GM23248 (cell line): ENCODE measurements at regions not wholly inside any gene's neighbourhood (a gene's known extent, or its start where the extent isn't known, plus 50 kb on each side); places are given as distances from the start of the nearest gene placed in this dataset.

Experiments used
- DNase-seq: peaks from one replicate; pipeline ENCODE4 v3.0.0-alpha.2; 2015
- H2AFZ ChIP-seq: fragments of 200-600 bp; sonication (generic); 2 replicates; pipeline ENCODE4 v1.6.1; 2016; ENCODE audit warnings: antibody characterized with exemption
- H3F3A ChIP-seq: fragments of 200-600 bp; sonication (generic); 2 replicates; pipeline ENCODE4 v1.6.1; 2016; ENCODE audit warnings: mild to moderate bottlenecking, antibody characterized with exemption, mixed run types; ENCODE audit not compliant: insufficient read depth
- H3K27ac ChIP-seq: fragments of 200-600 bp; sonication (generic); 2 replicates; pipeline ENCODE4 v1.5.1; 2016; ENCODE audit warnings: mild to moderate bottlenecking
- H3K27me3 ChIP-seq: fragments of 200-600 bp; sonication (generic); replicated peaks from 2 replicates; pipeline ENCODE4 v1.6.1; 2016; ENCODE audit warnings: mild to moderate bottlenecking; ENCODE audit not compliant: insufficient read depth
- H3K36me3 ChIP-seq: fragments of 200-600 bp; sonication (generic); 2 replicates; pipeline ENCODE4 v1.6.1; 2016; ENCODE audit warnings: low read depth, mild to moderate bottlenecking
- H3K4me1 ChIP-seq: fragments of 200-600 bp; sonication (generic); 2 replicates; pipeline ENCODE4 v1.6.1; 2016; ENCODE audit warnings: mild to moderate bottlenecking; ENCODE audit not compliant: insufficient read depth
- H3K4me2 ChIP-seq: fragments of 200-600 bp; sonication (generic); one replicate; pipeline ENCODE4 v1.6.1; 2016; ENCODE audit warnings: mild to moderate bottlenecking; ENCODE audit not compliant: unreplicated experiment
- H3K4me3 ChIP-seq: fragments of 200-600 bp; sonication (generic); 2 replicates; pipeline ENCODE4 v1.5.1; 2016; ENCODE audit warnings: mild to moderate bottlenecking
- H3K79me2 ChIP-seq: fragments of 200-600 bp; sonication (generic); 2 replicates; pipeline ENCODE4 v1.6.1; 2016; ENCODE audit warnings: mild to moderate bottlenecking; ENCODE audit not compliant: insufficient read depth
- H3K9ac ChIP-seq: fragments of 200-600 bp; sonication (generic); 2 replicates; pipeline ENCODE4 v1.6.1; 2016; ENCODE audit warnings: mild to moderate bottlenecking
- H3K9me2 ChIP-seq: fragments of 200-600 bp; sonication (generic); 2 replicates; pipeline ENCODE4 v1.6.1; 2016; ENCODE audit warnings: mixed run types, mild to moderate bottlenecking, moderate library complexity; ENCODE audit not compliant: insufficient read depth
- H3K9me3 ChIP-seq: fragments of 200-600 bp; sonication (generic); one replicate; pipeline ENCODE4 v1.6.1; 2017; ENCODE audit warnings: low read depth
- H4K20me1 ChIP-seq: fragments of 200-600 bp; sonication (generic); 2 replicates; pipeline ENCODE4 v1.6.0; 2016; ENCODE audit not compliant: insufficient read depth
- EZH2 ChIP-seq: fragments of 200-600 bp; sonication (generic); IDR thresholded peaks from 2 replicates; pipeline ENCODE4 v1.6.1; 2018; ENCODE audit warnings: antibody characterized with exemption, mild to moderate bottlenecking; ENCODE audit not compliant: insufficient read depth, poor library complexity, severe bottlenecking
- EZH2phosphoT487 ChIP-seq: fragments of 200-600 bp; sonication (generic); IDR thresholded peaks from 2 replicates; pipeline ENCODE4 v1.6.1; 2018; ENCODE audit warnings: antibody characterized with exemption, moderate library complexity, mild to moderate bottlenecking, low read depth; ENCODE audit not compliant: insufficient read depth
- WGBS, 2 experiments: methylation state at CpG; one replicate each; pipeline ENCODE4 v1.1.6; 2015 to 2017; ENCODE audit warnings: low lambda C conversion rate in 2 of 2, low coverage in 1 of 2; ENCODE audit errors: missing lambda C conversion rate in 2 of 2; 5-methylcytosine and 5-hydroxymethylcytosine counted together
- in situ Hi-C: fragments of 300-500 bp; cut with MboI; formaldehyde crosslinking; loops from 2 replicates; pipeline ENCODE4 v1.15.0; 2020

- H3K4me3 ChIP-seq, result no peak overlapping the region
- no peaks in the 10 kb centered on the region for H3K79me2 ChIP-seq
- H3K27ac ChIP-seq, result no peak overlapping the region
- no peak overlapping the region for H3K4me2 ChIP-seq
- no peak overlapping the region for H3K9ac ChIP-seq
- H3K27me3 ChIP-seq, result peaks cover 34% of the 10 kb centered on the region
- no peaks in the 10 kb centered on the region for H3K36me3 ChIP-seq
- H3K9me3 ChIP-seq, result no peaks in the 10 kb centered on the region
- no peak overlapping the region for H2AFZ ChIP-seq
- no peak for DNase-seq
- no peak for TF ChIP-seq EZH2phosphoT487
- no peak for TF ChIP-seq EZH2
- no peaks in the 10 kb centered on the region for H3K4me1 ChIP-seq
- H3F3A ChIP-seq, result no peaks in the 10 kb centered on the region
- H4K20me1 ChIP-seq, result no peaks in the 10 kb centered on the region
- in situ Hi-C loops, result no loop called here
- H3K9me2 ChIP-seq, result no peaks in the 10 kb centered on the region
- 31 to 48% methylated on average over 1 of the region's 1 CpG for WGBS, 2 experiments
Observed at GRCh38 chr15:69962561-69962960, 135.2 kb downstream of the TLE3 start.

GRCh38 chr15:69963385-69963784 is 134.3 kb downstream of the TLE3 start:
- no peaks in the 10 kb centered on the region for H3K4me1 ChIP-seq
- no peaks in the 10 kb centered on the region for H4K20me1 ChIP-seq
- DNase-seq, result no peak
- no peaks in the 10 kb centered on the region for H3K9me3 ChIP-seq
- H3K4me3 ChIP-seq, result no peak overlapping the region
- H3K9ac ChIP-seq, result no peak overlapping the region
- in situ Hi-C loops, result no loop called here
- H3K79me2 ChIP-seq, result no peaks in the 10 kb centered on the region
- no peak overlapping the region for H2AFZ ChIP-seq
- H3K9me2 ChIP-seq, result no peaks in the 10 kb centered on the region
- TF ChIP-seq EZH2 (no peak), EZH2phosphoT487 (no peak)
- no peaks in the 10 kb centered on the region for H3F3A ChIP-seq
- H3K27ac ChIP-seq, result no peak overlapping the region
- H3K27me3 ChIP-seq, result peaks cover 40% of the 10 kb centered on the region
- H3K36me3 ChIP-seq, result no peaks in the 10 kb centered on the region
- no peak overlapping the region for H3K4me2 ChIP-seq

GRCh38 chr15:69971771-69972170 is 125.9 kb downstream of the TLE3 start:
- Histone ChIP-seq H3K79me2 (no peaks in the 10 kb centered on the region), H4K20me1 (no peaks in the 10 kb centered on the region), H3K9ac (no peak overlapping the region), H3K4me2 (no peak overlapping the region), H3K4me1 (no peaks in the 10 kb centered on the region), H3K9me3 (no peaks in the 10 kb centered on the region), H3K27ac (no peak overlapping the region), H3K27me3 (peaks cover 41% of the 10 kb centered on the region), H3K4me3 (no peak overlapping the region), H3K36me3 (no peaks in the 10 kb centered on the region), H2AFZ (no peak overlapping the region), H3K9me2 (no peaks in the 10 kb centered on the region), H3F3A (no peaks in the 10 kb centered on the region)
- DNase-seq, result no peak
- TF ChIP-seq EZH2phosphoT487 (no peak), EZH2 (no peak)
- in situ Hi-C loops, result no loop called here
- 10 to 30% methylated on average over 2 of the region's 2 CpGs for WGBS, 2 experiments

- no peaks in the 10 kb centered on the region for H3F3A ChIP-seq
- H3K9me2 ChIP-seq, result no peaks in the 10 kb centered on the region
- no peak overlapping the region for H3K4me3 ChIP-seq
- H2AFZ ChIP-seq, result no peak overlapping the region
- TF ChIP-seq EZH2phosphoT487 (no peak), EZH2 (no peak)
- 54 to 61% methylated on average over 3 of the region's 3 CpGs for WGBS, 2 experiments
- H3K27ac ChIP-seq, result no peak overlapping the region
- H3K9ac ChIP-seq, result no peak overlapping the region
- in situ Hi-C loops, result no loop called here
- no peaks in the 10 kb centered on the region for H3K36me3 ChIP-seq
- no peak overlapping the region for H3K4me2 ChIP-seq
- DNase-seq, result no peak
- peaks cover 39% of the 10 kb centered on the region for H3K27me3 ChIP-seq
- H3K9me3 ChIP-seq, result no peaks in the 10 kb centered on the region
- H4K20me1 ChIP-seq, result no peaks in the 10 kb centered on the region
- no peaks in the 10 kb centered on the region for H3K4me1 ChIP-seq
- no peaks in the 10 kb centered on the region for H3K79me2 ChIP-seq
Observed at GRCh38 chr15:69972436-69972835, 125.3 kb downstream of the TLE3 start.

GRCh38 chr15:69973102-69973714 is 124.5 kb downstream of the TLE3 start:
- peak; percentile 65 for DNase-seq
- H4K20me1 ChIP-seq, result no peaks in the 10 kb centered on the region
- no peak overlapping the region for H2AFZ ChIP-seq
- H3K9me2 ChIP-seq, result no peaks in the 10 kb centered on the region
- in situ Hi-C loops, result no loop called here
- H3K36me3 ChIP-seq, result no peaks in the 10 kb centered on the region
- H3K79me2 ChIP-seq, result no peaks in the 10 kb centered on the region
- H3K27me3 ChIP-seq, result peaks cover 33% of the 10 kb centered on the region
- TF ChIP-seq EZH2 (no peak), EZH2phosphoT487 (no peak)
- H3K9ac ChIP-seq, result no peak overlapping the region
- no peaks in the 10 kb centered on the region for H3F3A ChIP-seq
- H3K9me3 ChIP-seq, result no peaks in the 10 kb centered on the region
- 35% methylated on average over 6 of the region's 6 CpGs for WGBS, 2 experiments
- no peak overlapping the region for H3K27ac ChIP-seq
- H3K4me3 ChIP-seq, result no peak overlapping the region
- no peak overlapping the region for H3K4me2 ChIP-seq
- H3K4me1 ChIP-seq, result no peaks in the 10 kb centered on the region
